DOHH2 (cell line): ENCODE measurements at regions not wholly inside any gene's neighbourhood (a gene's known extent, or its start where the extent isn't known, plus 50 kb on each side); places are given as distances from the start of the nearest gene placed in this dataset.

Experiments
- H3F3A ChIP-seq: fragments of 200-600 bp; sonication (generic), shearing (Covaris generic); 2 replicates; pipeline ENCODE4 v1.6.0; 2016; ENCODE audit warnings: antibody characterized with exemption, mild to moderate bottlenecking; ENCODE audit not compliant: control insufficient read depth, insufficient read depth
- H3K27ac ChIP-seq: fragments of 200-600 bp; sonication (generic); 2 replicates; pipeline ENCODE4 v1.5.1; 2014; ENCODE audit warnings: low read depth, mild to moderate bottlenecking, low read length, moderate library complexity
- H3K27me3 ChIP-seq: fragments of 200-600 bp; sonication (generic); 2 replicates; pipeline ENCODE4 v1.6.1; 2014; ENCODE audit warnings: mild to moderate bottlenecking, low read length, mixed read lengths; ENCODE audit not compliant: control insufficient read depth
- H3K36me3 ChIP-seq: fragments of 200-600 bp; sonication (generic); 2 replicates; pipeline ENCODE4 v1.6.1; 2014; ENCODE audit warnings: mild to moderate bottlenecking, low read length, moderate library complexity, mixed read lengths; ENCODE audit not compliant: control insufficient read depth
- H3K4me1 ChIP-seq: fragments of 200-600 bp; sonication (generic); 2 replicates; pipeline ENCODE4 v1.6.1; 2014; ENCODE audit warnings: mild to moderate bottlenecking, low read length, mixed read lengths; ENCODE audit not compliant: control insufficient read depth
- H3K4me2 ChIP-seq: fragments of 200-600 bp; sonication (generic); 2 replicates; pipeline ENCODE4 v1.6.0; 2014; ENCODE audit warnings: mild to moderate bottlenecking, low read length, moderate library complexity
- H3K4me3 ChIP-seq: fragments of 200-600 bp; sonication (generic); 2 replicates; pipeline ENCODE4 v1.5.1; 2014; ENCODE audit warnings: mild to moderate bottlenecking, low read length, mixed read lengths
- H3K79me2 ChIP-seq: fragments of 200-600 bp; sonication (generic); 2 replicates; pipeline ENCODE4 v1.6.1; 2014; ENCODE audit warnings: mild to moderate bottlenecking, low read length, mixed read lengths; ENCODE audit not compliant: control insufficient read depth
- H3K9me2 ChIP-seq: fragments of 200-600 bp; sonication (generic); replicated peaks from 2 replicates; pipeline ENCODE4 v1.6.1; 2014; ENCODE audit warnings: mild to moderate bottlenecking, low read length, mixed read lengths; ENCODE audit not compliant: control insufficient read depth
- H3K9me3 ChIP-seq: fragments of 200-600 bp; sonication (generic); 2 replicates; pipeline ENCODE4 v1.6.1; 2014; ENCODE audit warnings: antibody characterized with exemption, low read length, mixed read lengths; ENCODE audit not compliant: control insufficient read depth, insufficient read depth
- H4K20me1 ChIP-seq: fragments of 200-600 bp; sonication (generic); 2 replicates; pipeline ENCODE4 v1.6.0; 2014; ENCODE audit warnings: low read depth, mild to moderate bottlenecking, antibody characterized with exemption, low read length, moderate library complexity; ENCODE audit not compliant: control insufficient read depth, insufficient read depth
- EZH2phosphoT487 ChIP-seq: fragments of 200-600 bp; sonication (generic); IDR thresholded peaks from 2 replicates; pipeline ENCODE4 v1.6.1; 2017; ENCODE audit warnings: borderline replicate concordance, mild to moderate bottlenecking, antibody characterized with exemption, low read length, moderate library complexity, mixed read lengths
- TF ChIP-seq, protein P1 (sequence below): fragments of 200-600 bp; sonication (generic); IDR thresholded peaks from one replicate; pipeline ENCODE4 v1.5.1; 2014; ENCODE audit warnings: antibody characterized with exemption, mild to moderate bottlenecking, low read depth, low read length; ENCODE audit not compliant: poor library complexity, severe bottlenecking

GRCh38 chr6:12379181-12379580, 89.0 kb downstream of the EDN1 start:
- no peaks in the 10 kb centered on the region for H4K20me1 ChIP-seq
- no peak overlapping the region for H3K27ac ChIP-seq
- no peak overlapping the region for H3K4me2 ChIP-seq
- no peaks in the 10 kb centered on the region for H3F3A ChIP-seq
- no peaks in the 10 kb centered on the region; the same call in 1 of the 2 replicates for H3K27me3 ChIP-seq
- H3K36me3 ChIP-seq, result no peaks in the 10 kb centered on the region
- TF ChIP-seq EZH2phosphoT487, result no peak
- TF ChIP-seq, protein P1, sequence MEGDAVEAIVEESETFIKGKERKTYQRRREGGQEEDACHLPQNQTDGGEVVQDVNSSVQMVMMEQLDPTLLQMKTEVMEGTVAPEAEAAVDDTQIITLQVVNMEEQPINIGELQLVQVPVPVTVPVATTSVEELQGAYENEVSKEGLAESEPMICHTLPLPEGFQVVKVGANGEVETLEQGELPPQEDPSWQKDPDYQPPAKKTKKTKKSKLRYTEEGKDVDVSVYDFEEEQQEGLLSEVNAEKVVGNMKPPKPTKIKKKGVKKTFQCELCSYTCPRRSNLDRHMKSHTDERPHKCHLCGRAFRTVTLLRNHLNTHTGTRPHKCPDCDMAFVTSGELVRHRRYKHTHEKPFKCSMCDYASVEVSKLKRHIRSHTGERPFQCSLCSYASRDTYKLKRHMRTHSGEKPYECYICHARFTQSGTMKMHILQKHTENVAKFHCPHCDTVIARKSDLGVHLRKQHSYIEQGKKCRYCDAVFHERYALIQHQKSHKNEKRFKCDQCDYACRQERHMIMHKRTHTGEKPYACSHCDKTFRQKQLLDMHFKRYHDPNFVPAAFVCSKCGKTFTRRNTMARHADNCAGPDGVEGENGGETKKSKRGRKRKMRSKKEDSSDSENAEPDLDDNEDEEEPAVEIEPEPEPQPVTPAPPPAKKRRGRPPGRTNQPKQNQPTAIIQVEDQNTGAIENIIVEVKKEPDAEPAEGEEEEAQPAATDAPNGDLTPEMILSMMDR, result no peak
- no peaks in the 10 kb centered on the region for H3K9me3 ChIP-seq
- H3K4me1 ChIP-seq, result no peaks in the 10 kb centered on the region
- no peaks in the 10 kb centered on the region for H3K9me2 ChIP-seq
- H3K4me3 ChIP-seq, result no peak overlapping the region
- no peaks in the 10 kb centered on the region for H3K79me2 ChIP-seq

GRCh38 chr6:12381587-12381986, 91.4 kb downstream of the EDN1 start:
- H3K79me2 ChIP-seq, result no peaks in the 10 kb centered on the region
- no peaks in the 10 kb centered on the region for H3K36me3 ChIP-seq
- TF ChIP-seq EZH2phosphoT487, result no peak
- TF ChIP-seq, protein P1, result no peak
- no peaks in the 10 kb centered on the region for H3K4me1 ChIP-seq
- H3K27me3 ChIP-seq, result no peaks in the 10 kb centered on the region; the same call in 1 of the 2 replicates
- H3K9me3 ChIP-seq, result no peaks in the 10 kb centered on the region
- H4K20me1 ChIP-seq, result no peaks in the 10 kb centered on the region
- no peak overlapping the region for H3K4me2 ChIP-seq
- H3K27ac ChIP-seq, result no peak overlapping the region
- H3K9me2 ChIP-seq, result no peaks in the 10 kb centered on the region
- no peaks in the 10 kb centered on the region for H3F3A ChIP-seq
- no peak overlapping the region for H3K4me3 ChIP-seq

GRCh38 chr6:12383448-12383847, 93.3 kb downstream of the EDN1 start:
- H4K20me1 ChIP-seq, result no peaks in the 10 kb centered on the region
- no peak overlapping the region for H3K4me3 ChIP-seq
- no peak overlapping the region for H3K4me2 ChIP-seq

More at GRCh38 chr6:12383448-12383847, 93.3 kb downstream of the EDN1 start:
- no peaks in the 10 kb centered on the region for H3K4me1 ChIP-seq
- H3K27ac ChIP-seq, result no peak overlapping the region
- no peaks in the 10 kb centered on the region for H3K9me2 ChIP-seq
- no peaks in the 10 kb centered on the region for H3K27me3 ChIP-seq
- H3K79me2 ChIP-seq, result no peaks in the 10 kb centered on the region
- TF ChIP-seq, protein P1, result no peak
- TF ChIP-seq EZH2phosphoT487, result no peak
- H3F3A ChIP-seq, result no peaks in the 10 kb centered on the region
- H3K9me3 ChIP-seq, result no peaks in the 10 kb centered on the region
- H3K36me3 ChIP-seq, result no peaks in the 10 kb centered on the region
